HepG2 (cell line): ENCODE measurements at regions not wholly inside any gene's neighbourhood (a gene's known extent, or its start where the extent isn't known, plus 50 kb on each side); places are given as distances from the start of the nearest gene placed in this dataset.

Experiments used
- ATAC-seq: fragments of 200-7000 bp; cut with Tn5 transposase; 3 replicates; pipeline ENCODE4 v1.9.1; 2020; ENCODE audit warnings: mild to moderate bottlenecking, moderate library complexity
- BruUV-seq: library from RNA; stranded (reverse); fragments of 400-500 nt; replicated peaks from 2 replicates; lab custom pipeline; 2021; lab: Mats Ljungman, UMichigan
- CTCF ChIA-PET: fragments of 300-600 bp; formaldehyde crosslinking; extraction: SDS; loops from one replicate; lab custom pipeline; 2021; ENCODE audit warnings: low total read pairs, inconsistent platforms, low intra/inter-chr PET ratio; lab: Yijun Ruan, JAX
- POLR2A ChIA-PET: fragments of 350-600 bp; sonication (Branson Sonifier 250); formaldehyde crosslinking; loops from one replicate; lab custom pipeline; 2020; ENCODE audit warnings: antibody characterized with exemption, inconsistent platforms; lab: Yijun Ruan, JAX
- DNase-seq: peaks from one replicate; pipeline ENCODE4 v3.0.0-alpha.2; 2015; ENCODE audit warnings: low spot score
- FAIRE-seq: peaks from 3 replicates; lab custom pipeline; 2011; peaks lifted over from hg19 to GRCh38; lab: Jason Lieb, UNC
- H2AFZ ChIP-seq: one replicate; pipeline ENCODE4 v1.6.1; 2011; ENCODE audit warnings: low read length, inconsistent platforms
- H3K27ac ChIP-seq: fragments of 300-600 bp; 3 replicates; pipeline ENCODE4 v1.8.0; 2011; ENCODE audit warnings: mixed run types, mild to moderate bottlenecking, mixed read lengths, low read length, inconsistent platforms; ENCODE audit not compliant: insufficient read depth; ENCODE audit errors: extremely low read length
- H3K27me3 ChIP-seq, 2 experiments: fragments of 200-600 bp in 1 of 2; 2 replicates in 1 of 2; 3 replicates in 1 of 2; pipeline versions ENCODE4 v1.6.0 to v1.8.0; 2011; ENCODE audit warnings: low read length in 2 of 2, mild to moderate bottlenecking in 2 of 2, moderate library complexity in 2 of 2, inconsistent platforms in 1 of 2; ENCODE audit not compliant: insufficient read depth in 2 of 2, control insufficient read depth in 1 of 2
- H3K36me3 ChIP-seq, 2 experiments: fragments of 200-600 bp in 1 of 2; replicated peaks in 1 of 2; 2 replicates in 1 of 2; 3 replicates in 1 of 2; pipeline versions ENCODE4 v1.5.1 to v1.8.0; 2011; ENCODE audit warnings: low read length in 2 of 2, inconsistent platforms in 1 of 2; ENCODE audit not compliant: insufficient read depth in 2 of 2, control insufficient read depth in 1 of 2
- H3K4me1 ChIP-seq: 2 replicates; pipeline ENCODE4 v1.5.1; 2012; ENCODE audit warnings: low read length, inconsistent platforms; ENCODE audit not compliant: insufficient read depth
- H3K4me2 ChIP-seq: 2 replicates; pipeline ENCODE4 v1.6.0; 2011; ENCODE audit warnings: low read depth, low read length, inconsistent platforms
- H3K4me3 ChIP-seq, 3 experiments: fragments of 200-600 bp in 1 of 3; sonication (generic), shearing (Covaris generic) in 1 of 3; replicated peaks in 1 of 3; 2 replicates each; pipeline ENCODE4 v1.5.1; 2011 to 2016; ENCODE audit warnings: low read length in 3 of 3, inconsistent platforms in 2 of 3, low read depth in 2 of 3, mild to moderate bottlenecking in 2 of 3, control low read depth in 1 of 3, mixed read lengths in 1 of 3; ENCODE audit not compliant: insufficient read depth in 1 of 3
- H3K79me2 ChIP-seq: one replicate; pipeline ENCODE4 v1.6.1; 2011; ENCODE audit warnings: low read length, inconsistent platforms; ENCODE audit not compliant: insufficient read depth
- H3K9ac ChIP-seq: 2 replicates; pipeline ENCODE4 v1.6.0; 2011; ENCODE audit warnings: mild to moderate bottlenecking, low read depth, low read length, inconsistent platforms; ENCODE audit not compliant: insufficient read depth
- H3K9me3 ChIP-seq: 2 replicates; pipeline ENCODE4 v1.5.1; 2012; ENCODE audit warnings: mild to moderate bottlenecking, low read length
- H4K20me1 ChIP-seq: 2 replicates; pipeline ENCODE4 v1.6.0; 2011; ENCODE audit warnings: inconsistent platforms, mild to moderate bottlenecking, low read length, moderate library complexity; ENCODE audit not compliant: insufficient read depth
- CC2D1A ChIP-seq: sonication (generic); formaldehyde crosslinking; IDR thresholded peaks from 2 replicates; pipeline ENCODE4 v1.8.1; 2023; ENCODE audit warnings: mild to moderate bottlenecking, missing genetic modification reagents
- CCAR2 ChIP-seq: fragments of 200-400 bp; formaldehyde crosslinking; optimal IDR thresholded peaks from 2 replicates; pipeline ENCODE3; 2018; ENCODE audit warnings: low read depth, mild to moderate bottlenecking, low read length, moderate library complexity
- GATA4 ChIP-seq: sonication (generic); IDR thresholded peaks from 2 replicates; pipeline ENCODE4 v1.6.1; 2016; ENCODE audit warnings: antibody characterized with exemption, low read depth, borderline replicate concordance
- HNF4G ChIP-seq, 2 experiments: sonication (generic) in 1 of 2; formaldehyde crosslinking in 1 of 2; IDR thresholded peaks; 2 replicates each; pipeline versions ENCODE4 v1.4.0 to v1.6.1; 2011 to 2020; ENCODE audit warnings: borderline replicate concordance in 2 of 2, low read depth in 2 of 2, mild to moderate bottlenecking in 2 of 2, low read length in 1 of 2, missing genetic modification reagents in 1 of 2, moderate library complexity in 1 of 2
- SYNCRIP ChIP-seq: fragments of 200-400 bp; formaldehyde crosslinking; IDR thresholded peaks from 2 replicates; pipeline ENCODE4 v1.6.1; 2018; ENCODE audit warnings: mild to moderate bottlenecking, low read depth, low read length; ENCODE audit not compliant: insufficient read depth
- TOE1 ChIP-seq: sonication (generic); formaldehyde crosslinking; IDR thresholded peaks from 2 replicates; pipeline ENCODE4 v1.4.0; 2020; ENCODE audit warnings: mild to moderate bottlenecking, missing genetic modification reagents
- ZNF224 ChIP-seq: sonication (generic); formaldehyde crosslinking; IDR thresholded peaks from 2 replicates; pipeline ENCODE4 v1.5.0; 2020; ENCODE audit warnings: mild to moderate bottlenecking, missing genetic modification reagents
- ZNF253 ChIP-seq: sonication (generic); formaldehyde crosslinking; IDR thresholded peaks from 2 replicates; pipeline ENCODE4 v1.8.0; 2022; ENCODE audit warnings: mild to moderate bottlenecking, missing genetic modification reagents, borderline replicate concordance
- ZNF354B ChIP-seq: sonication (generic); formaldehyde crosslinking; IDR thresholded peaks from 2 replicates; pipeline ENCODE4 v1.8.0; 2022; ENCODE audit warnings: mild to moderate bottlenecking, missing genetic modification reagents
- ZNF383 ChIP-seq: sonication (generic); formaldehyde crosslinking; IDR thresholded peaks from 2 replicates; pipeline ENCODE4 v1.4.0; 2020; ENCODE audit warnings: missing genetic modification reagents, mild to moderate bottlenecking, borderline replicate concordance
- ZNF589 ChIP-seq: sonication (generic); formaldehyde crosslinking; conservative IDR thresholded peaks from 2 replicates; pipeline ENCODE4 v1.8.0; 2022; ENCODE audit warnings: mild to moderate bottlenecking, moderate library complexity, missing genetic modification reagents
- ZNF598 ChIP-seq: sonication (generic); formaldehyde crosslinking; IDR thresholded peaks from 2 replicates; pipeline ENCODE4 v1.5.1; 2020; ENCODE audit warnings: mild to moderate bottlenecking, missing genetic modification reagents, borderline replicate concordance
- ZNF782 ChIP-seq: sonication (generic); formaldehyde crosslinking; IDR thresholded peaks from 2 replicates; pipeline ENCODE4 v1.4.0; 2020; ENCODE audit warnings: missing genetic modification reagents, mild to moderate bottlenecking, borderline replicate concordance
- ZSCAN30 ChIP-seq: sonication (generic); formaldehyde crosslinking; IDR thresholded peaks from 2 replicates; pipeline ENCODE4 v1.5.0; 2020; ENCODE audit warnings: mild to moderate bottlenecking, missing genetic modification reagents
- WGBS: methylation state at CpG from one replicate; pipeline ENCODE4 v1.1.6; 2017; ENCODE audit warnings: low lambda C conversion rate; 5-methylcytosine and 5-hydroxymethylcytosine counted together
- in situ Hi-C: cut with HindIII; loops from 2 replicates; pipeline ENCODE4 v1.10.0; 2017; ENCODE audit warnings: low pct_unique_long_range_greater_than_20kb; ENCODE audit not compliant: extremely low pct_ligation_motif_present
- intact Hi-C: fragments of 100-400 bp; cut with micrococcal nuclease; formaldehyde crosslinking; loops from one replicate; pipeline ENCODE4 v1.10.0; 2022; ENCODE audit not compliant: unreplicated experiment
- TF ChIP-seq, protein P1 (sequence below): sonication (generic); formaldehyde crosslinking; IDR thresholded peaks from 2 replicates; pipeline ENCODE4 v1.4.0; 2020; ENCODE audit warnings: low read depth, mild to moderate bottlenecking, missing genetic modification reagents
- TF ChIP-seq, protein P2 (sequence below): sonication (generic); formaldehyde crosslinking; IDR thresholded peaks from 2 replicates; pipeline ENCODE4 v1.5.0; 2020; ENCODE audit warnings: missing genetic modification reagents, mild to moderate bottlenecking, borderline replicate concordance

DNA sequence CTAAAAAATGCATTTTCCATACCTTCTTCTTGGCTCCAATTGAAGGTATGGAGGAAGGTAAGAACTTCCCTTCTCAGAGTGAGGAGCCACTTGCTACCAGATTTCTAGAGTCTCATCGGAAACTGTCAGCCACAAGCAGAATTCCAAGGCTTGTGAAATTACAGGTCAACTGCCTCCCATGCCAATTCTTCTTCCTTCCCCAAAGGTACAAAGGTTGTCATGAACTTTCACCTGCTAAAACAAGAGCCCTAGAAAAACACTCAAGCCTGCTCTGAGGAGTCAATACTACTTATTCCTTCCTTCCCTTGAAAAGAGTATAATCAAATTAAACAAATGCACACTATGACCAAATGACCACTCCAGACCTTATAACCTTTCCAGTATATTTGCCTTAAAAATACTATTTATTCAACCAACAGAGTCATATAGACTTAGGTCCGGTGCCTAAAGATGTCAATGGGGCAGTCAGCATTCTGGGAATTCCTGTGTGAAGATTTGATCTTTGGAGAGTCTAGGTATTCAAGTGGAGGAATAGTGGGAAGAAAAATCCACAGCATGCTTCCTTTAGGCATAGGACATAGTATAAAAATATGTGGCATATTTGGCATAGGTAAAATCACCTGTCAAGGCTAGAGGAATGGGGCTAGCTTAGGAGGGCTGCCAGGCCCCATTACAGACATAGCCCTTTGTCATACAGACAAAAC is 539.3 kb downstream of the LIG4 start:
- H3K9me3 ChIP-seq: no peaks in the 10 kb centered on the region
- in situ Hi-C loops: loop anchor here (10.0 kb wide), 1 partner anchor 479 kb away; no protein-coding TSS in a partner anchor
- H3K79me2 ChIP-seq: no peaks in the 10 kb centered on the region
- ChIA-PET POLR2A (no interaction called here), CTCF (no interaction called here)
- FAIRE-seq (no peak), DNase-seq (no peak), ATAC-seq (no peak)
- no peak overlapping the region for H3K27ac ChIP-seq
- no peaks in the 10 kb centered on the region for H3K36me3 ChIP-seq
- TF ChIP-seq ZSCAN30 (CRISPR knock-in tag) (no peak), GATA4 (no peak), HNF4G (IDR thresholded peaks at IDR 0.05; ENCODE audit: borderline replicate concordance, low read depth, low read length) (no peak), HNF4G (CRISPR knock-in tag; IDR thresholded peaks at IDR 0.05; ENCODE audit: borderline replicate concordance, low read depth) (no peak), ZNF253 (CRISPR knock-in tag) (no peak), ZNF589 (CRISPR knock-in tag) (no peak), SYNCRIP (no peak), ZNF782 (no peak)
- no peak overlapping the region for H3K4me3 ChIP-seq
- H4K20me1 ChIP-seq: no peaks in the 10 kb centered on the region
- WGBS: 8% methylated on average over 2 of the region's 2 CpGs
- no peaks in the 10 kb centered on the region for H3K4me1 ChIP-seq
- no peak overlapping the region for H3K9ac ChIP-seq
- no peaks in the 10 kb centered on the region for H3K27me3 ChIP-seq
- no peak overlapping the region for H3K4me2 ChIP-seq
- no TSS peak for BruUV-seq
- no peak overlapping the region for H2AFZ ChIP-seq
- intact Hi-C loops: no loop called here

DNA sequence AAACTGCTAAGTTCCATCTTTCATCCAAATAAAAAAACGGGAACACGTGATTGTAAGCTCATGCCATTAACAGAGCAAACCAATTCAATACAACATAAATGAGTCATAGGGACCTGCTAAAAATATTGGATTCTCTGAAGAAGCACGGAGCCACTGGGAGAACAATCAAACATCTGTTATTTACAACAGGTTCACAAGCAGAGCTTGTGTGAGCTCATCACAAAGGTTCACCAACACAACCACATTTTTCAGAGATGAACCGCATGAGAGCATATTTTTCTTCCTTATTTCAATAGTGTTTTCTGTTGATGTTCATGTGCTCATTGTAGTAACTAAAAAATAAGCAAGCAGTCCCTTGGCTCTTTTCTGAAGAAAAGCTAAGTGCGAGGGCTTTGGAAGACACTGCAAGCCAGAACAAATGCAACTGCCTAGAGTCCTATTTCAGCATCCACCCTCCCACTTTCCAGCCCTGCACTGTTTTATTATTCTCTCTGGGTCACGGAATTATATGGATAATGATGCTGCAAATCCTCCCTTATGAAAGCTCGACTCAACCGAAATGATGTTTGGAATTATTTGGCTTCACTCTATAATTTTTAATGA is 545.8 kb downstream of the LIG4 start:
- no peaks in the 10 kb centered on the region for H3K4me1 ChIP-seq
- FAIRE-seq: no peak
- H3K9me3 ChIP-seq: no peaks in the 10 kb centered on the region
- no peak overlapping the region for H3K4me2 ChIP-seq
- no TSS peak for BruUV-seq
- no peak for DNase-seq
- H3K36me3 ChIP-seq: no peaks in the 10 kb centered on the region
- in situ Hi-C loops: no loop called here
- H3K27me3 ChIP-seq: no peaks in the 10 kb centered on the region
- H3K27ac ChIP-seq: no peak overlapping the region
- no peak overlapping the region for H3K9ac ChIP-seq
- ChIA-PET CTCF (no interaction called here), POLR2A (no interaction called here)
- no peaks in the 10 kb centered on the region for H4K20me1 ChIP-seq
- H3K79me2 ChIP-seq: no peaks in the 10 kb centered on the region
- no peak overlapping the region for H3K4me3 ChIP-seq
- ATAC-seq: no peak
- 15% methylated on average over 8 of the region's 8 CpGs for WGBS
- H2AFZ ChIP-seq: no peak overlapping the region
- TF ChIP-seq, protein P1, sequence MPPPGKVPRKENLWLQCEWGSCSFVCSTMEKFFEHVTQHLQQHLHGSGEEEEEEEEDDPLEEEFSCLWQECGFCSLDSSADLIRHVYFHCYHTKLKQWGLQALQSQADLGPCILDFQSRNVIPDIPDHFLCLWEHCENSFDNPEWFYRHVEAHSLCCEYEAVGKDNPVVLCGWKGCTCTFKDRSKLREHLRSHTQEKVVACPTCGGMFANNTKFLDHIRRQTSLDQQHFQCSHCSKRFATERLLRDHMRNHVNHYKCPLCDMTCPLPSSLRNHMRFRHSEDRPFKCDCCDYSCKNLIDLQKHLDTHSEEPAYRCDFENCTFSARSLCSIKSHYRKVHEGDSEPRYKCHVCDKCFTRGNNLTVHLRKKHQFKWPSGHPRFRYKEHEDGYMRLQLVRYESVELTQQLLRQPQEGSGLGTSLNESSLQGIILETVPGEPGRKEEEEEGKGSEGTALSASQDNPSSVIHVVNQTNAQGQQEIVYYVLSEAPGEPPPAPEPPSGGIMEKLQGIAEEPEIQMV: no peak
- no peak for TF ChIP-seq ZNF598 (CRISPR knock-in tag)
- TF ChIP-seq, protein P2, sequence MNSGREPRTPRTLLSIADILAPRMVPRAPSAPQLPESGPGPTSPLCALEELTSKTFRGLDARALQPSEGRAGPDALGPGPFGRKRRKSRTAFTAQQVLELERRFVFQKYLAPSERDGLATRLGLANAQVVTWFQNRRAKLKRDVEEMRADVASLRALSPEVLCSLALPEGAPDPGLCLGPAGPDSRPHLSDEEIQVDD (CRISPR knock-in tag): no peak
- no peak for TF ChIP-seq ZNF224
- no peak for TF ChIP-seq CCAR2
- TF ChIP-seq CC2D1A (CRISPR knock-in tag): no peak
- TF ChIP-seq ZNF354B: no peak
- no peak for TF ChIP-seq TOE1 (CRISPR knock-in tag)
- no peak for TF ChIP-seq ZNF383 (CRISPR knock-in tag)
- intact Hi-C loops: no loop called here
